Thyroid gland (tissue), 4 donors: ENCODE measurements at regions not wholly inside any gene's neighbourhood (a gene's known extent, or its start where the extent isn't known, plus 50 kb on each side); places are given as distances from the start of the nearest gene placed in this dataset.

Experiments used
- POLR2A ChIP-seq, 2 donors: fragments of 450-650 bp; IDR thresholded peaks; one replicate each; pipeline ENCODE4 v1.6.1; 2017; ENCODE audit warnings: antibody characterized with exemption in 2 of 2, mild to moderate bottlenecking in 2 of 2, moderate library complexity in 1 of 2
- TF ChIP-seq, protein P1 (sequence below), 6 experiments: fragments of 200-600 bp in 3 of 6; fragments of 450-650 bp in 3 of 6; sonication (generic) in 3 of 6; IDR thresholded peaks; one replicate each; pipeline ENCODE4 v1.5.1; 2016 to 2019; ENCODE audit warnings: antibody characterized with exemption in 6 of 6, mild to moderate bottlenecking in 2 of 6, inconsistent platforms in 1 of 6, moderate library complexity in 1 of 6

DNA sequence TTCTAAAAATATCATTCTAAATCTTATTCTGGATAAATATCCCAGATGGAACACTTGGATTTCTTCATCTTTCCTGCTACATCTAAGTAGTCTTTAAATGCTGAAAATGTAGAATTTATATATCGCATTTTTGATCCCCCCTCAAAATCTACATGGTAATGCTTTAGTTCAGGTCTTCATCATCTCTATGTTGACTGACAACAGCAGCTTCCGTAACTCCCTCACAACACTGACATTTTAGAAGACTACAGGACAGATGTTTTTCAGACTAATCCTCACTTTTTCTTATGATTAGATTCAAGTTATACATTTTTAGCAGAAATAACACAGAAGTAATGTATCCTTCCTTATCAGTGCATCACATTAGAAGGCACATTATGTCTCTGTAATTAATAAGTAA lies 336.5 kb downstream of the LMO4 start:
- TF ChIP-seq, protein P1, sequence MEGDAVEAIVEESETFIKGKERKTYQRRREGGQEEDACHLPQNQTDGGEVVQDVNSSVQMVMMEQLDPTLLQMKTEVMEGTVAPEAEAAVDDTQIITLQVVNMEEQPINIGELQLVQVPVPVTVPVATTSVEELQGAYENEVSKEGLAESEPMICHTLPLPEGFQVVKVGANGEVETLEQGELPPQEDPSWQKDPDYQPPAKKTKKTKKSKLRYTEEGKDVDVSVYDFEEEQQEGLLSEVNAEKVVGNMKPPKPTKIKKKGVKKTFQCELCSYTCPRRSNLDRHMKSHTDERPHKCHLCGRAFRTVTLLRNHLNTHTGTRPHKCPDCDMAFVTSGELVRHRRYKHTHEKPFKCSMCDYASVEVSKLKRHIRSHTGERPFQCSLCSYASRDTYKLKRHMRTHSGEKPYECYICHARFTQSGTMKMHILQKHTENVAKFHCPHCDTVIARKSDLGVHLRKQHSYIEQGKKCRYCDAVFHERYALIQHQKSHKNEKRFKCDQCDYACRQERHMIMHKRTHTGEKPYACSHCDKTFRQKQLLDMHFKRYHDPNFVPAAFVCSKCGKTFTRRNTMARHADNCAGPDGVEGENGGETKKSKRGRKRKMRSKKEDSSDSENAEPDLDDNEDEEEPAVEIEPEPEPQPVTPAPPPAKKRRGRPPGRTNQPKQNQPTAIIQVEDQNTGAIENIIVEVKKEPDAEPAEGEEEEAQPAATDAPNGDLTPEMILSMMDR (IDR thresholded peaks at IDR 0.05), result no peak
- no peak for TF ChIP-seq POLR2A (IDR thresholded peaks at IDR 0.05)
